B cell (primary cell): ENCODE measurements at regions not wholly inside any gene's neighbourhood (a gene's known extent, or its start where the extent isn't known, plus 50 kb on each side); places are given as distances from the start of the nearest gene placed in this dataset.

Source experiments
- ATAC-seq: fragments of 200-7000 bp; cut with Tn5 transposase; one replicate; pipeline ENCODE4 v1.10.0; 2021; ENCODE audit warnings: low read depth, mild to moderate bottlenecking, moderate number of reproducible peaks, moderate library complexity
- CTCF ChIA-PET: fragments of 350-600 bp; sonication (Branson Sonifier 250); formaldehyde crosslinking; loops from one replicate; lab custom pipeline; 2021; ENCODE audit warnings: antibody characterized with exemption, inconsistent platforms; lab: Charles Lee
- POLR2A ChIA-PET: fragments of 350-600 bp; sonication (Branson Sonifier 250); formaldehyde crosslinking; loops from one replicate; lab custom pipeline; 2021; ENCODE audit warnings: antibody characterized with exemption; lab: Charles Lee
- DNase-seq: peaks from one replicate; pipeline ENCODE4 v3.0.0; 2013
- H2AFZ ChIP-seq: 2 replicates; pipeline ENCODE4 v1.6.1; 2012; ENCODE audit warnings: mild to moderate bottlenecking, low read depth, low read length; ENCODE audit not compliant: insufficient read depth, poor library complexity, severe bottlenecking
- H3K27ac ChIP-seq, 2 donors: 1 replicate in 1 of 2; 2 replicates in 1 of 2; pipeline ENCODE4 v1.5.1; 2012 to 2013; ENCODE audit warnings: low read length in 2 of 2, mild to moderate bottlenecking in 2 of 2, moderate library complexity in 1 of 2
- H3K27me3 ChIP-seq, 4 experiments: fragments of 200-600 bp in 1 of 4; sonication (generic) in 1 of 4; replicated peaks in 1 of 4; 1 replicate in 2 of 4; 2 replicates in 2 of 4; pipeline versions ENCODE4 v1.6.1 to v1.7.0; 2013 to 2016; ENCODE audit warnings: low read length in 3 of 4, mild to moderate bottlenecking in 2 of 4, mixed read lengths in 1 of 4, moderate library complexity in 1 of 4; ENCODE audit not compliant: insufficient read depth in 4 of 4, control insufficient read depth in 3 of 4; ENCODE audit errors: control extremely low read depth in 1 of 4
- H3K36me3 ChIP-seq, 2 experiments: replicated peaks in 1 of 2; 1 replicate in 1 of 2; 2 replicates in 1 of 2; pipeline versions ENCODE4 v1.6.1 to v1.7.1; 2013; ENCODE audit warnings: low read length in 1 of 2; ENCODE audit not compliant: insufficient read depth in 2 of 2, control insufficient read depth in 1 of 2; ENCODE audit errors: control extremely low read depth in 1 of 2, extremely low read depth in 1 of 2
- H3K4me1 ChIP-seq, 2 donors: fragments of 200-600 bp in 1 of 2; sonication (generic) in 1 of 2; 1 replicate in 1 of 2; 2 replicates in 1 of 2; pipeline versions ENCODE4 v1.5.1 to v1.6.1; 2013 to 2017; ENCODE audit warnings: low read length in 2 of 2; ENCODE audit not compliant: control insufficient read depth in 2 of 2, insufficient read depth in 2 of 2
- H3K4me2 ChIP-seq: replicated peaks from 2 replicates; pipeline ENCODE3; 2012; ENCODE audit warnings: mild to moderate bottlenecking, low read depth, low read length; ENCODE audit not compliant: poor library complexity, severe bottlenecking
- H3K4me3 ChIP-seq, 5 experiments: fragments of 200-600 bp in 1 of 5; sonication (generic) in 1 of 5; 1 replicate in 3 of 5; 2 replicates in 2 of 5; pipeline versions ENCODE4 v1.5.1 to v1.7.0; 2011 to 2016; ENCODE audit warnings: low read length in 4 of 5, mild to moderate bottlenecking in 4 of 5, low read depth in 2 of 5, control low read depth in 1 of 5, moderate library complexity in 1 of 5; ENCODE audit not compliant: insufficient read depth in 1 of 5; ENCODE audit errors: control extremely low read depth in 1 of 5, extremely low read depth in 1 of 5
- H3K79me2 ChIP-seq: fragments of 200-600 bp; sonication (generic); one replicate; pipeline ENCODE4 v1.6.0; 2016; ENCODE audit warnings: low read length; ENCODE audit not compliant: control insufficient read depth, insufficient read depth
- H3K9ac ChIP-seq: fragments of 200-600 bp; sonication (generic); 2 replicates; pipeline ENCODE4 v1.6.1; 2017; ENCODE audit warnings: mild to moderate bottlenecking, low read length, moderate library complexity
- H3K9me3 ChIP-seq, 3 donors: one replicate each; pipeline versions ENCODE4 v1.6.1 to v1.7.1; 2013; ENCODE audit warnings: low read length in 2 of 3; ENCODE audit not compliant: control insufficient read depth in 2 of 3, insufficient read depth in 1 of 3; ENCODE audit errors: control extremely low read depth in 1 of 3
- H4K20me1 ChIP-seq: 2 replicates; pipeline ENCODE4 v1.6.0; 2012; ENCODE audit warnings: mild to moderate bottlenecking, low read length; ENCODE audit not compliant: insufficient read depth, control insufficient read depth, poor library complexity, severe bottlenecking
- H3K27ac Mint-ChIP-seq: one replicate; pipeline ENCODE4 v1.8.0; 2021; ENCODE audit warnings: mixed read lengths
- H3K27me3 Mint-ChIP-seq: one replicate; pipeline ENCODE4 v1.8.0; 2021; ENCODE audit warnings: mixed read lengths
- H3K4me1 Mint-ChIP-seq: one replicate; pipeline ENCODE4 v1.8.0; 2021; ENCODE audit warnings: mixed read lengths
- H3K4me3 Mint-ChIP-seq: one replicate; pipeline ENCODE4 v1.8.0; 2021; ENCODE audit warnings: mixed read lengths
- H3K9me3 Mint-ChIP-seq: one replicate; pipeline ENCODE4 v1.8.0; 2022; ENCODE audit warnings: mixed read lengths; ENCODE audit not compliant: insufficient read depth
- EZH2 ChIP-seq: IDR thresholded peaks from 2 replicates; pipeline ENCODE4 v1.6.1; 2012; ENCODE audit warnings: borderline replicate concordance, low read depth, mild to moderate bottlenecking, moderate library complexity, low read length; ENCODE audit not compliant: insufficient read depth, poor library complexity, severe bottlenecking
- WGBS: methylation state at CpG from one replicate; pipeline ENCODE4 v1.1.5; 2013; ENCODE audit warnings: missing lambda C conversion rate; ENCODE audit not compliant: insufficient coverage; 5-methylcytosine and 5-hydroxymethylcytosine counted together
- intact Hi-C: fragments of 100-400 bp; cut with micrococcal nuclease; formaldehyde crosslinking; loops from one replicate; pipeline ENCODE4 v1.10.0; 2022
- TF ChIP-seq, protein P1 (sequence below): fragments of 200-600 bp; IDR thresholded peaks from one replicate; pipeline ENCODE4 v1.8.0; 2022; ENCODE audit warnings: antibody characterized with exemption, mild to moderate bottlenecking

DNA sequence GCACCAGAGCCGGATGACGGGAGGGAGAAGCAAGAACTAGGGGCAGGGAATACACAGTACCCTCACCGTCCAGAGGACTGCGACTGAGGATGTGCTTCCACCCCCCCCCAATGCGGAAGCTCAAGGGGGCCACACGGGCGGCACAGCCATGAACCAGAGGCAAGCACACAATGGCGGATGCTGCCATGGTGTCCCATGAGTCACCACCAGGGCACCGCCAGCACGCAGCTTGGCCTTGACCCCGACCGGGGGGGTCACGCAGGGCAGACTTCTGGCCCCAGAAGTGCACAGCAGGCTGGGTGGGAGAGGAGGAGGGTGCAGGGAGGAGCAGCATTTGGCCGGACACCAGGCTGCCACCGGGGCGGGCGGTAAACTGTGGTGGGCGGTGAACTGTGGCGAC lies 83.5 kb upstream of the ZNF254 start:
- Mint-ChIP-seq H3K27me3 (no peaks in the 10 kb centered on the region), H3K4me3 (no peak overlapping the region), H3K9me3 (peaks cover 5% of the 10 kb centered on the region), H3K4me1 (no peaks in the 10 kb centered on the region), H3K27ac (no peak overlapping the region)
- WGBS, result 89% methylated on average over 10 of the region's 19 CpGs
- intact Hi-C loops, result no loop called here
- ATAC-seq (no peak), DNase-seq (no peak)
- H2AFZ ChIP-seq, result no peak overlapping the region
- no peak overlapping the region for H3K4me2 ChIP-seq
- no peak overlapping the region for H3K9ac ChIP-seq
- POLR2A ChIA-PET, result no interaction called here
- CTCF ChIA-PET, result no interaction called here
- peaks cover 0 to 2% (median 0%) of the 10 kb centered on the region in 4 experiments for H3K27me3 ChIP-seq
- H3K27ac ChIP-seq, result no peak overlapping the region
- H3K36me3 ChIP-seq, result no peaks in the 10 kb centered on the region
- no peaks in the 10 kb centered on the region for H4K20me1 ChIP-seq
- H3K4me1 ChIP-seq, result no peaks in the 10 kb centered on the region
- no peaks in the 10 kb centered on the region for H3K79me2 ChIP-seq
- H3K9me3 ChIP-seq, result peaks cover 0 to 31% (median 0%) of the 10 kb centered on the region in 3 donors
- no peak for TF ChIP-seq EZH2
- TF ChIP-seq, protein P1, sequence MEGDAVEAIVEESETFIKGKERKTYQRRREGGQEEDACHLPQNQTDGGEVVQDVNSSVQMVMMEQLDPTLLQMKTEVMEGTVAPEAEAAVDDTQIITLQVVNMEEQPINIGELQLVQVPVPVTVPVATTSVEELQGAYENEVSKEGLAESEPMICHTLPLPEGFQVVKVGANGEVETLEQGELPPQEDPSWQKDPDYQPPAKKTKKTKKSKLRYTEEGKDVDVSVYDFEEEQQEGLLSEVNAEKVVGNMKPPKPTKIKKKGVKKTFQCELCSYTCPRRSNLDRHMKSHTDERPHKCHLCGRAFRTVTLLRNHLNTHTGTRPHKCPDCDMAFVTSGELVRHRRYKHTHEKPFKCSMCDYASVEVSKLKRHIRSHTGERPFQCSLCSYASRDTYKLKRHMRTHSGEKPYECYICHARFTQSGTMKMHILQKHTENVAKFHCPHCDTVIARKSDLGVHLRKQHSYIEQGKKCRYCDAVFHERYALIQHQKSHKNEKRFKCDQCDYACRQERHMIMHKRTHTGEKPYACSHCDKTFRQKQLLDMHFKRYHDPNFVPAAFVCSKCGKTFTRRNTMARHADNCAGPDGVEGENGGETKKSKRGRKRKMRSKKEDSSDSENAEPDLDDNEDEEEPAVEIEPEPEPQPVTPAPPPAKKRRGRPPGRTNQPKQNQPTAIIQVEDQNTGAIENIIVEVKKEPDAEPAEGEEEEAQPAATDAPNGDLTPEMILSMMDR, result no peak
- no peak overlapping the region for H3K4me3 ChIP-seq

DNA sequence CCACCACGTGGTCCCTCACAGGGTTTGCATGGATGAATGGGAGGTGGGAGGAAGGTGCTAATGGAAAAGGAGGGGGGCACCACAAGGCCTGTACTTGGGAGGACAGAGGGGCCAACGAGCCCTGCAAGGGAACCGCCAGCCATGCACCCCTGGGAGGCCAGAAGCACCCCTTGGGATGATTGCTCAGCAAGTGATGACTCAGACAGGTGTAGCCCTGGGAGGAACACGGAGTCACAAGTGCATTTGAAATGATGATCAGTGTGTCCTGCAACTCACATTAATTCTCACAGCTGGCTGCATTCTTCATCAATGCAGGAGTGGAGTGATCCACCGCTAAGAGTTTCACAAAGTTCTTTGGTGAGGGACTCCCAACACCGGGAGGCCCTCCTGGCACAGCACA lies 82.8 kb upstream of the ZNF254 start:
- H3K4me1 Mint-ChIP-seq, result no peaks in the 10 kb centered on the region
- H3K4me3 Mint-ChIP-seq, result no peak overlapping the region
- Histone ChIP-seq H3K9ac (no peak overlapping the region), H3K36me3 (no peaks in the 10 kb centered on the region), H3K27me3 (peaks cover 0 to 2% (median 0%) of the 10 kb centered on the region in 4 experiments), H3K9me3 (peaks cover 0 to 31% (median 0%) of the 10 kb centered on the region in 3 donors), H2AFZ (no peak overlapping the region), H3K27ac (no peak overlapping the region), H4K20me1 (no peaks in the 10 kb centered on the region), H3K4me3 (no peak overlapping the region), H3K4me2 (no peak overlapping the region), H3K4me1 (no peaks in the 10 kb centered on the region), H3K79me2 (no peaks in the 10 kb centered on the region)
- H3K9me3 Mint-ChIP-seq, result peaks cover 3% of the 10 kb centered on the region
- no peaks in the 10 kb centered on the region for H3K27me3 Mint-ChIP-seq
- TF ChIP-seq, protein P1, result no peak
- no peak for TF ChIP-seq EZH2
- H3K27ac Mint-ChIP-seq, result no peak overlapping the region
- DNase-seq (no peak), ATAC-seq (no peak)
- ChIA-PET POLR2A (no interaction called here), CTCF (no interaction called here)
- WGBS, result 76% methylated on average over 4 of the region's 6 CpGs
- intact Hi-C loops, result no loop called here
